Endodermal cell (in vitro differentiated cells): ENCODE measurements at regions not wholly inside any gene's neighbourhood (a gene's known extent, or its start where the extent isn't known, plus 50 kb on each side); places are given as distances from the start of the nearest gene placed in this dataset.

Experiments used
- DNase-seq: peaks from one replicate; pipeline ENCODE4 v3.0.0-alpha.2; 2017
- H3K27ac ChIP-seq: 2 replicates; pipeline ENCODE4 v1.5.1; 2013; ENCODE audit warnings: mild to moderate bottlenecking, low read depth, low read length, moderate library complexity
- H3K27me3 ChIP-seq: 2 replicates; pipeline ENCODE4 v1.6.1; 2013; ENCODE audit warnings: mild to moderate bottlenecking, low read length, moderate library complexity; ENCODE audit not compliant: insufficient read depth, control insufficient read depth, poor library complexity, severe bottlenecking
- H3K36me3 ChIP-seq: 2 replicates; pipeline ENCODE4 v1.7.0; 2013; ENCODE audit warnings: mild to moderate bottlenecking, low read length, moderate library complexity; ENCODE audit not compliant: control insufficient read depth, insufficient read depth
- H3K4me1 ChIP-seq: one replicate; pipeline ENCODE4 v1.7.0; 2013; ENCODE audit warnings: low read length; ENCODE audit not compliant: control insufficient read depth, insufficient read depth
- H3K4me3 ChIP-seq: 2 replicates; pipeline ENCODE4 v1.5.1; 2013; ENCODE audit warnings: mild to moderate bottlenecking, low read length, moderate library complexity
- H3K9ac ChIP-seq: 2 replicates; pipeline ENCODE4 v1.6.1; 2013; ENCODE audit warnings: mild to moderate bottlenecking, low read length, moderate library complexity; ENCODE audit not compliant: poor library complexity, severe bottlenecking; ENCODE audit errors: extremely low read depth
- H3K9me3 ChIP-seq: 2 replicates; pipeline ENCODE4 v1.6.1; 2013; ENCODE audit warnings: mild to moderate bottlenecking, low read length, moderate library complexity; ENCODE audit not compliant: control insufficient read depth
- H3K27ac Mint-ChIP-seq: 2 replicates; pipeline ENCODE4 v1.8.0; 2020; ENCODE audit warnings: mixed read lengths
- H3K27me3 Mint-ChIP-seq: 2 replicates; pipeline ENCODE4 v1.8.0; 2021; ENCODE audit warnings: mild to moderate bottlenecking, mixed read lengths; ENCODE audit not compliant: insufficient read depth
- H3K36me3 Mint-ChIP-seq: 2 replicates; pipeline ENCODE4 v1.8.0; 2020; ENCODE audit warnings: low read depth, mixed read lengths
- H3K4me1 Mint-ChIP-seq: 2 replicates; pipeline ENCODE4 v1.8.0; 2020; ENCODE audit warnings: mixed read lengths
- H3K4me3 Mint-ChIP-seq: 2 replicates; pipeline ENCODE4 v1.8.0; 2020; ENCODE audit warnings: mild to moderate bottlenecking, moderate library complexity, mixed read lengths
- H3K9me3 Mint-ChIP-seq: 2 replicates; pipeline ENCODE4 v1.8.0; 2020; ENCODE audit warnings: mild to moderate bottlenecking, mixed read lengths
- WGBS, 2 experiments: methylation state at CpG; one replicate each; pipeline versions ENCODE4 v1.1.5 to v1.1.7; 2013; ENCODE audit warnings: missing lambda C conversion rate in 2 of 2, mixed read lengths in 1 of 2; ENCODE audit not compliant: insufficient coverage in 1 of 2, insufficient read length in 1 of 2; 5-methylcytosine and 5-hydroxymethylcytosine counted together
- TF ChIP-seq, protein P1 (sequence below): fragments of 200-600 bp; sonication (generic); conservative IDR thresholded peaks from 2 replicates; pipeline ENCODE4 v1.5.0; 2021; ENCODE audit warnings: antibody characterized with exemption, mild to moderate bottlenecking

GRCh38 chr5:27130587-27130986 lies 92.2 kb upstream of the CDH9 start:
- Mint-ChIP-seq H3K27me3 (no peaks in the 10 kb centered on the region), H3K9me3 (no peaks in the 10 kb centered on the region), H3K27ac (no peak overlapping the region), H3K36me3 (no peaks in the 10 kb centered on the region), H3K4me1 (no peaks in the 10 kb centered on the region), H3K4me3 (no peak overlapping the region)
- H3K9me3 ChIP-seq: no peaks in the 10 kb centered on the region
- TF ChIP-seq, protein P1, sequence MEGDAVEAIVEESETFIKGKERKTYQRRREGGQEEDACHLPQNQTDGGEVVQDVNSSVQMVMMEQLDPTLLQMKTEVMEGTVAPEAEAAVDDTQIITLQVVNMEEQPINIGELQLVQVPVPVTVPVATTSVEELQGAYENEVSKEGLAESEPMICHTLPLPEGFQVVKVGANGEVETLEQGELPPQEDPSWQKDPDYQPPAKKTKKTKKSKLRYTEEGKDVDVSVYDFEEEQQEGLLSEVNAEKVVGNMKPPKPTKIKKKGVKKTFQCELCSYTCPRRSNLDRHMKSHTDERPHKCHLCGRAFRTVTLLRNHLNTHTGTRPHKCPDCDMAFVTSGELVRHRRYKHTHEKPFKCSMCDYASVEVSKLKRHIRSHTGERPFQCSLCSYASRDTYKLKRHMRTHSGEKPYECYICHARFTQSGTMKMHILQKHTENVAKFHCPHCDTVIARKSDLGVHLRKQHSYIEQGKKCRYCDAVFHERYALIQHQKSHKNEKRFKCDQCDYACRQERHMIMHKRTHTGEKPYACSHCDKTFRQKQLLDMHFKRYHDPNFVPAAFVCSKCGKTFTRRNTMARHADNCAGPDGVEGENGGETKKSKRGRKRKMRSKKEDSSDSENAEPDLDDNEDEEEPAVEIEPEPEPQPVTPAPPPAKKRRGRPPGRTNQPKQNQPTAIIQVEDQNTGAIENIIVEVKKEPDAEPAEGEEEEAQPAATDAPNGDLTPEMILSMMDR: no peak
- no peaks in the 10 kb centered on the region for H3K27me3 ChIP-seq
- H3K9ac ChIP-seq: no peak overlapping the region
- H3K36me3 ChIP-seq: no peaks in the 10 kb centered on the region
- no peak overlapping the region for H3K4me3 ChIP-seq
- DNase-seq: no peak
- H3K27ac ChIP-seq: no peak overlapping the region
- no CpG with 5 or more reads among the region's 1 CpG for WGBS, 2 experiments
- H3K4me1 ChIP-seq: no peaks in the 10 kb centered on the region

DNA sequence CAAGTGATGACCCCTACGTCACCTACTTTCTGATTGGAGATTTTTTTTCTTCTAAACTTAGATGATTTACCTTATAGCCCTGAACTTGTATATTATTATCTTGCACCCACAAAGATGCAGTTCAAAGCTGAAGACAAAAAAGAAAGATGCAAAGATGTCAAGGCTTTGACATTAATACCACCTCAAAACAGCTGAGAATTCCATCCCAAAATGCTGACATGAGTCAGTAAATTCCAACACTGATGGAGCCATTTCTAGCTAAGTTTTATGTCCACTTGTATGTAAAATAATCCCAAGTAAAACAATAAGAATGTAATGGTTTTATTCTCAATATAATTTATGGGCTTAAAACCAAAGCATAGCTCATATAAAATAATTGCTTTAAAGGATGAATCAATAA lies 91.5 kb upstream of the CDH9 start:
- H3K4me1 ChIP-seq: no peaks in the 10 kb centered on the region
- H3K27ac Mint-ChIP-seq: no peak overlapping the region
- no peak overlapping the region for H3K4me3 Mint-ChIP-seq
- H3K27ac ChIP-seq: no peak overlapping the region
- TF ChIP-seq, protein P1: no peak
- H3K4me3 ChIP-seq: no peak overlapping the region
- no peaks in the 10 kb centered on the region for H3K27me3 Mint-ChIP-seq
- H3K9ac ChIP-seq: no peak overlapping the region
- no peaks in the 10 kb centered on the region for H3K9me3 ChIP-seq
- H3K9me3 Mint-ChIP-seq: no peaks in the 10 kb centered on the region
- 100% methylated on average over 1 of the region's 1 CpG; no CpG with 5 or more reads in 1 of the 2 experiments for WGBS, 2 experiments
- no peaks in the 10 kb centered on the region for H3K4me1 Mint-ChIP-seq
- DNase-seq: no peak
- no peaks in the 10 kb centered on the region for H3K36me3 ChIP-seq
- no peaks in the 10 kb centered on the region for H3K36me3 Mint-ChIP-seq
- no peaks in the 10 kb centered on the region for H3K27me3 ChIP-seq

GRCh38 chr5:27125856-27126255 lies 87.5 kb upstream of the CDH9 start:
- no peaks in the 10 kb centered on the region for H3K27me3 ChIP-seq
- Mint-ChIP-seq H3K4me3 (no peak overlapping the region), H3K27me3 (no peaks in the 10 kb centered on the region), H3K36me3 (no peaks in the 10 kb centered on the region), H3K27ac (no peak overlapping the region), H3K9me3 (peaks cover 3% of the 10 kb centered on the region), H3K4me1 (no peaks in the 10 kb centered on the region)
- no peak for DNase-seq
- 82 to 86% methylated on average over 2 of the region's 2 CpGs for WGBS, 2 experiments
- H3K27ac ChIP-seq: no peak overlapping the region
- TF ChIP-seq, protein P1: no peak
- no peaks in the 10 kb centered on the region for H3K4me1 ChIP-seq
- no peak overlapping the region for H3K9ac ChIP-seq
- H3K4me3 ChIP-seq: no peak overlapping the region
- H3K36me3 ChIP-seq: no peaks in the 10 kb centered on the region
- H3K9me3 ChIP-seq: no peaks in the 10 kb centered on the region
